ENCODE measurements at regions not wholly inside any gene's neighbourhood (a gene's known extent, or its start where the extent isn't known, plus 50 kb on each side); places are given as distances from the start of the nearest gene placed in this dataset.
"Not testable (repeated sequence)": the region's sequence is repeated elsewhere in the genome, so short reads cannot be mapped to it uniquely, and the experiment has no call there.

GRCh38 chrX:34576864-34577263 lies 80.2 kb downstream of the TMEM47 start:
- DNase-seq (ENCODE audit: low read depth in 3 of 3): no peak

- DNase-seq (ENCODE audit: low read depth in 3 of 3): no peak
Observed at GRCh38 chrX:34565981-34566380, 91.1 kb downstream of the TMEM47 start.

- DNase-seq (ENCODE audit: low read depth in 3 of 3): no peak
Observed at GRCh38 chrX:34563804-34564203, 93.3 kb downstream of the TMEM47 start.

GRCh38 chrX:34563061-34563460 lies 94.0 kb downstream of the TMEM47 start:
- DNase-seq (ENCODE audit: low read depth in 3 of 3): no peak

- DNase-seq (ENCODE audit: low read depth in 3 of 3): no peak
Observed at GRCh38 chrX:34562006-34562405, 95.1 kb downstream of the TMEM47 start.

- no peak for DNase-seq (ENCODE audit: low read depth in 3 of 3)
Observed at GRCh38 chrX:34560180-34560579, 96.9 kb downstream of the TMEM47 start.

GRCh38 chrX:34559325-34559724 lies 97.8 kb downstream of the TMEM47 start:
- DNase-seq (ENCODE audit: low read depth in 3 of 3): no peak

- DNase-seq (ENCODE audit: low read depth in 3 of 3): no peak
Observed at GRCh38 chrX:34557733-34558132, 99.4 kb downstream of the TMEM47 start.

GRCh38 chrX:34555481-34555880 lies 101.6 kb downstream of the TMEM47 start:
- DNase-seq (ENCODE audit: low read depth in 3 of 3): no peak

- no peak for DNase-seq (ENCODE audit: low read depth in 3 of 3)
Observed at GRCh38 chrX:34546366-34546765, 110.7 kb downstream of the TMEM47 start.

GRCh38 chrX:34528081-34528480 lies 129.0 kb downstream of the TMEM47 start:
- no peak for DNase-seq (ENCODE audit: low read depth in 3 of 3)

- DNase-seq (ENCODE audit: low read depth in 3 of 3): no peak
Observed at GRCh38 chrX:34521563-34521962, 135.5 kb downstream of the TMEM47 start.

- no peak for DNase-seq (ENCODE audit: low read depth in 3 of 3)
Observed at GRCh38 chrX:34509394-34509793, 147.7 kb downstream of the TMEM47 start.

GRCh38 chrX:34503119-34503518 lies 154.0 kb downstream of the TMEM47 start:
- no peak for DNase-seq (ENCODE audit: low read depth in 3 of 3)

- no peak for DNase-seq (ENCODE audit: low read depth in 3 of 3)
Observed at GRCh38 chrX:34493086-34493485, 164.0 kb downstream of the TMEM47 start.

GRCh38 chrX:34491126-34491525 lies 166.0 kb downstream of the TMEM47 start:
- DNase-seq (ENCODE audit: low read depth in 3 of 3): no peak

GRCh38 chrX:34487364-34487763 lies 169.7 kb downstream of the TMEM47 start:
- DNase-seq (ENCODE audit: low read depth in 3 of 3): no peak

GRCh38 chrX:34483980-34484379 lies 173.1 kb downstream of the TMEM47 start:
- no peak for DNase-seq (ENCODE audit: low read depth in 3 of 3)

GRCh38 chrX:34470507-34470906 lies 186.6 kb downstream of the TMEM47 start:
- no peak for DNase-seq (ENCODE audit: low read depth in 3 of 3)

- DNase-seq (ENCODE audit: low read depth in 3 of 3): no peak
Observed at GRCh38 chrX:34467437-34467836, 189.6 kb downstream of the TMEM47 start.

GRCh38 chrX:34463220-34463619 lies 193.9 kb downstream of the TMEM47 start:
- DNase-seq (ENCODE audit: low read depth in 3 of 3): not testable (repeated sequence)

- not testable (repeated sequence) for DNase-seq (ENCODE audit: low read depth in 3 of 3)
Observed at GRCh38 chrX:34457850-34458249, 199.2 kb downstream of the TMEM47 start.

- DNase-seq (ENCODE audit: low read depth in 3 of 3): no peak
Observed at GRCh38 chrX:34437586-34437985, 219.5 kb downstream of the TMEM47 start.

- no peak for DNase-seq (ENCODE audit: low read depth in 3 of 3)
Observed at GRCh38 chrX:34426334-34426733, 230.8 kb downstream of the TMEM47 start.

- no peak for DNase-seq (ENCODE audit: low read depth in 3 of 3)
Observed at GRCh38 chrX:34406580-34406979, 250.5 kb downstream of the TMEM47 start.
